ENCODE measurements at regions not wholly inside any gene's neighbourhood (a gene's known extent, or its start where the extent isn't known, plus 50 kb on each side); places are given as distances from the start of the nearest gene placed in this dataset.

GRCh38 chr2:8554296-8554806 is 127.5 kb upstream of the ID2 start:
- no peak for TF ChIP-seq CTCF (IDR thresholded peaks at IDR 0.05)
- TF ChIP-seq POLR2A (IDR thresholded peaks at IDR 0.05), result no peak
